K562 (cell line): ENCODE measurements at regions not wholly inside any gene's neighbourhood (a gene's known extent, or its start where the extent isn't known, plus 50 kb on each side); places are given as distances from the start of the nearest gene placed in this dataset.

ENCODE experiments used
- ATAC-seq: fragments of 200-7000 bp; cut with Tn5 transposase; 3 replicates; pipeline ENCODE4 v1.9.1; 2020; ENCODE audit warnings: moderate library complexity
- BruUV-seq: library from RNA; stranded (reverse); fragments of 400-500 nt; replicated peaks from 2 replicates; lab custom pipeline; 2021; lab: Mats Ljungman, UMichigan
- CTCF ChIA-PET: fragments of 300-600 bp; formaldehyde crosslinking; extraction: SDS; loops from one replicate; lab custom pipeline; 2021; ENCODE audit warnings: low intra/inter-chr PET ratio; lab: Yijun Ruan, JAX
- POLR2A ChIA-PET: fragments of 300-600, 350-650 bp; sonication (Branson Sonifier 250); formaldehyde crosslinking; extraction: SDS; loops from one replicate; lab custom pipeline; 2021; ENCODE audit warnings: antibody characterized with exemption, inconsistent platforms; lab: Yijun Ruan, JAX
- DNase-seq, 4 experiments: peaks; one replicate each; pipeline versions ENCODE4 v3.0.0 to v3.0.0-alpha.2; 2011 to 2018; ENCODE audit warnings: low spot score in 3 of 4, mixed read lengths in 3 of 4; ENCODE audit errors: extremely low read depth in 1 of 4
- FAIRE-seq: peaks from 2 replicates; lab custom pipeline; 2011; peaks lifted over from hg19 to GRCh38; lab: Jason Lieb, UNC
- H2AFZ ChIP-seq: 2 replicates; pipeline ENCODE4 v1.6.0; 2011; ENCODE audit warnings: low read depth, low read length, control low read depth, inconsistent platforms
- H3K27ac ChIP-seq: fragments of 200-600 bp; 3 replicates; pipeline ENCODE4 v1.8.0; 2011; ENCODE audit warnings: low read depth, mild to moderate bottlenecking, control low read depth, inconsistent platforms, low read length, moderate library complexity, mixed read lengths; ENCODE audit errors: extremely low read depth
- H3K27me3 ChIP-seq, 2 experiments: fragments of 300-600 bp in 1 of 2; 2 replicates in 1 of 2; 3 replicates in 1 of 2; pipeline versions ENCODE4 v1.6.0 to v1.8.0; 2011; ENCODE audit warnings: inconsistent platforms in 2 of 2, low read length in 2 of 2, mild to moderate bottlenecking in 1 of 2, mixed read lengths in 1 of 2, moderate library complexity in 1 of 2; ENCODE audit not compliant: control insufficient read depth in 2 of 2, insufficient read depth in 2 of 2
- H3K36me3 ChIP-seq: fragments of 300-600 bp; 3 replicates; pipeline ENCODE4 v1.8.0; 2011; ENCODE audit warnings: mild to moderate bottlenecking, low read length, inconsistent platforms; ENCODE audit not compliant: control insufficient read depth, insufficient read depth
- H3K4me1 ChIP-seq, 2 experiments: fragments of 200-600 bp in 1 of 2; replicated peaks in 1 of 2; 2 replicates in 1 of 2; 3 replicates in 1 of 2; pipeline versions ENCODE4 v1.5.1 to v1.8.0; 2011; ENCODE audit warnings: inconsistent platforms in 2 of 2, low read length in 2 of 2, mild to moderate bottlenecking in 1 of 2, mixed read lengths in 1 of 2, moderate library complexity in 1 of 2; ENCODE audit not compliant: control insufficient read depth in 2 of 2, insufficient read depth in 2 of 2
- H3K4me2 ChIP-seq: 2 replicates; pipeline ENCODE4 v1.6.1; 2011; ENCODE audit warnings: low read length, control low read depth, inconsistent platforms, mixed read lengths; ENCODE audit not compliant: insufficient read depth
- H3K4me3 ChIP-seq: fragments of 200-600 bp; sonication (generic), shearing (Covaris generic); 2 replicates; pipeline ENCODE4 v1.5.1; 2016; ENCODE audit warnings: control low read depth, inconsistent platforms
- H3K79me2 ChIP-seq: fragments of 200-600 bp; 3 replicates; pipeline ENCODE4 v1.8.0; 2011; ENCODE audit warnings: low read length, inconsistent platforms; ENCODE audit not compliant: control insufficient read depth, insufficient read depth
- H3K9ac ChIP-seq, 2 experiments: 2 replicates each; pipeline versions ENCODE4 v1.6.0 to v1.6.1; 2011; ENCODE audit warnings: low read depth in 2 of 2, low read length in 2 of 2, control low read depth in 1 of 2, inconsistent platforms in 1 of 2, mild to moderate bottlenecking in 1 of 2, mixed read lengths in 1 of 2; ENCODE audit not compliant: insufficient read depth in 1 of 2
- H3K9me1 ChIP-seq: one replicate; pipeline ENCODE4 v1.6.0; 2011; ENCODE audit warnings: inconsistent platforms, mild to moderate bottlenecking, low read length, moderate library complexity; ENCODE audit not compliant: control insufficient read depth, insufficient read depth
- H3K9me3 ChIP-seq: replicated peaks from 2 replicates; pipeline ENCODE4 v1.5.1; 2011; ENCODE audit warnings: low read depth, low read length, inconsistent platforms; ENCODE audit not compliant: control insufficient read depth, insufficient read depth
- H4K20me1 ChIP-seq: replicated peaks from 2 replicates; pipeline ENCODE4 v1.6.1; 2011; ENCODE audit warnings: low read length, inconsistent platforms, mixed read lengths; ENCODE audit not compliant: control insufficient read depth, insufficient read depth
- CEBPZ ChIP-seq: fragments of 150-350 bp; IDR thresholded peaks from 2 replicates; pipeline ENCODE4 v1.6.1; 2014; ENCODE audit warnings: low read depth, mild to moderate bottlenecking, low read length, borderline replicate concordance
- DMBX1 ChIP-seq: fragments of 250-450 bp; sonication (Bioruptor Pico); IDR thresholded peaks from 2 replicates; pipeline ENCODE4 v1.8.0; 2022; ENCODE audit warnings: inconsistent platforms, mild to moderate bottlenecking, moderate library complexity, borderline replicate concordance
- FOXP4 ChIP-seq: sonication (generic); formaldehyde crosslinking; IDR thresholded peaks from 2 replicates; pipeline ENCODE4 v1.8.0; 2022; ENCODE audit warnings: mild to moderate bottlenecking, missing genetic modification reagents, borderline replicate concordance
- ZBTB8A ChIP-seq: fragments of 450-650 bp; IDR thresholded peaks from 2 replicates; pipeline ENCODE4 v1.6.1; 2018; ENCODE audit warnings: mild to moderate bottlenecking, moderate library complexity; ENCODE audit not compliant: partially characterized antibody
- WGBS: fragments of 100-300 bp; shearing (Covaris generic); methylation state at CpG from one replicate; pipeline ENCODE4 v1.1.6; 2016; ENCODE audit warnings: low coverage, mixed read lengths; ENCODE audit not compliant: insufficient coverage; ENCODE audit errors: missing lambda C conversion rate; 5-methylcytosine and 5-hydroxymethylcytosine counted together
- in situ Hi-C: fragments of 300-500 bp; cut with MboI; formaldehyde crosslinking; loops from 4 replicates; pipeline ENCODE4 v1.15.0; 2018; ENCODE audit warnings: inconsistent platforms, mixed read lengths
- intact Hi-C: fragments of 100-400 bp; cut with micrococcal nuclease; formaldehyde crosslinking; loops from 2 replicates; pipeline ENCODE4 v1.14.2; 2022
- TF ChIP-seq, protein P1 (sequence below): IDR thresholded peaks from 2 replicates; pipeline ENCODE4 v1.6.1; 2014; ENCODE audit warnings: antibody characterized with exemption

DNA sequence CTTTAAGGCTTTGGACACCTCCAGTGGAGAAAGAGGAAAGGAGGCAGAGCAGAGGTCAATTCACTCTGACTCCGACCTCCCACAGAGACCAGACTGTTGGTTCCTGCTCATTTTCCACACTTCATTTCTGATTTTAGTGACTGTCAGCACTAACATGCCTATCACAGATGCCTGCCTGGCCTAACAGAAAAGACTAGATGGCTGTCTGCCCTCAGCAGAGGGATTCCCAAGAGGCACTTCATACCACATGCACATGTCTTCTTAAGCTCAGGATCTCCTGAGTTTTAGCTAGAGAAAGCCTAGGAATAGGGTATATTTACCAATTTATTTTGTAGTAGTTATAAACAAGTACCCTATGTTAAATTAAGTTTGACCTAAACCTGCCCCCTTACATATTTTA lies 336.0 kb downstream of the ENC1 start:
- FAIRE-seq (no peak), ATAC-seq (no peak), DNase-seq (no peak)
- BruUV-seq: no TSS peak
- in situ Hi-C loops: no loop called here
- no peak for TF ChIP-seq DMBX1
- TF ChIP-seq ZBTB8A: no peak
- no peak for TF ChIP-seq CEBPZ
- TF ChIP-seq, protein P1, sequence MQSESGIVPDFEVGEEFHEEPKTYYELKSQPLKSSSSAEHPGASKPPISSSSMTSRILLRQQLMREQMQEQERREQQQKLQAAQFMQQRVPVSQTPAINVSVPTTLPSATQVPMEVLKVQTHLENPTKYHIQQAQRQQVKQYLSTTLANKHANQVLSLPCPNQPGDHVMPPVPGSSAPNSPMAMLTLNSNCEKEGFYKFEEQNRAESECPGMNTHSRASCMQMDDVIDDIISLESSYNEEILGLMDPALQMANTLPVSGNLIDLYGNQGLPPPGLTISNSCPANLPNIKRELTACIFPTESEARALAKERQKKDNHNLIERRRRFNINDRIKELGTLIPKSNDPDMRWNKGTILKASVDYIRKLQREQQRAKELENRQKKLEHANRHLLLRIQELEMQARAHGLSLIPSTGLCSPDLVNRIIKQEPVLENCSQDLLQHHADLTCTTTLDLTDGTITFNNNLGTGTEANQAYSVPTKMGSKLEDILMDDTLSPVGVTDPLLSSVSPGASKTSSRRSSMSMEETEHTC: no peak
- no peak for TF ChIP-seq FOXP4 (CRISPR knock-in tag)
- Histone ChIP-seq H3K79me2 (no peaks in the 10 kb centered on the region), H2AFZ (no peak overlapping the region), H3K4me3 (no peak overlapping the region), H3K4me1 (no peaks in the 10 kb centered on the region), H3K4me2 (no peak overlapping the region), H3K27me3 (no peaks in the 10 kb centered on the region), H4K20me1 (no peaks in the 10 kb centered on the region), H3K27ac (no peak overlapping the region), H3K9me1 (no peaks in the 10 kb centered on the region), H3K9ac (no peak overlapping the region), H3K36me3 (no peaks in the 10 kb centered on the region), H3K9me3 (no peaks in the 10 kb centered on the region)
- 13% methylated on average over 1 of the region's 1 CpG for WGBS
- POLR2A ChIA-PET: no interaction called here
- intact Hi-C loops: no loop called here
- CTCF ChIA-PET: no interaction called here
